Activated B cell treated with CpG ODN at 0.5 μM for 24 hours (primary cell): ENCODE measurements at regions not wholly inside any gene's neighbourhood (a gene's known extent, or its start where the extent isn't known, plus 50 kb on each side); places are given as distances from the start of the nearest gene placed in this dataset.

Experiments
- ATAC-seq: fragments of 200-7000 bp; cut with Tn5 transposase; one replicate; pipeline ENCODE4 v1.10.0; 2021; ENCODE audit warnings: low read depth, mild to moderate bottlenecking, moderate library complexity
- CTCF ChIA-PET: fragments of 350-600 bp; sonication (Branson Sonifier 250); formaldehyde crosslinking; loops from one replicate; lab custom pipeline; 2021; ENCODE audit warnings: antibody characterized with exemption; lab: Charles Lee
- POLR2A ChIA-PET: fragments of 350-600 bp; sonication (Branson Sonifier 250); formaldehyde crosslinking; loops from one replicate; lab custom pipeline; 2021; ENCODE audit warnings: antibody characterized with exemption; lab: Charles Lee
- DNase-seq: peaks from one replicate; pipeline ENCODE4 v3.0.0; 2022
- H3K27ac Mint-ChIP-seq: one replicate; pipeline ENCODE4 v1.8.0; 2020; ENCODE audit warnings: mixed read lengths
- H3K27me3 Mint-ChIP-seq: one replicate; pipeline ENCODE4 v1.8.0; 2021; ENCODE audit warnings: mixed read lengths
- H3K36me3 Mint-ChIP-seq: one replicate; pipeline ENCODE4 v1.8.0; 2021; ENCODE audit warnings: low read depth, mixed read lengths
- H3K4me1 Mint-ChIP-seq: one replicate; pipeline ENCODE4 v1.8.0; 2021; ENCODE audit warnings: mixed read lengths
- H3K4me3 Mint-ChIP-seq: one replicate; pipeline ENCODE4 v1.8.0; 2020; ENCODE audit warnings: mild to moderate bottlenecking, mixed read lengths
- H3K9me3 Mint-ChIP-seq: one replicate; pipeline ENCODE4 v1.8.0; 2020; ENCODE audit warnings: mixed read lengths
- intact Hi-C: fragments of 100-400 bp; cut with micrococcal nuclease; formaldehyde crosslinking; loops from one replicate; pipeline ENCODE4 v1.15.1; 2024
- TF ChIP-seq, protein P1 (sequence below): fragments of 200-600 bp; IDR thresholded peaks from one replicate; pipeline ENCODE4 v1.8.0; 2022; ENCODE audit warnings: antibody characterized with exemption, mild to moderate bottlenecking

DNA sequence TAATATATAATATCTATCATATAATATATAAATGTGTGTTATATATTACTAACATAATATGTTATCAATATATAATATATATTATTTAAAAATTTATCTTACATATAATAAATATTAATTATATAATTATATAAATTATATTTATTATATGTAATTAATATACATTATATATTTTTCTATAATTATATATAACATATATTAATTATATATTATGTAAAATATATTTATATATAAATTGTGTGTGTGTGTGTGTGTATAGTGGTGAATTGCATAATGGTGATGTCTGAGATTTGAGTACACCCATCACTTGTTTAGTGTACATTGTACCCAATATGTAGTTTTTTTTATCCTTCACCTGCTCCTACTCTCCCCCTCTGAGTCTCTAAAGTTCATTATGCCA, 205.9 kb upstream of the KCNG1 start:
- ChIA-PET CTCF (no interaction called here), POLR2A (no interaction called here)
- no peak overlapping the region for H3K4me3 Mint-ChIP-seq
- H3K9me3 Mint-ChIP-seq: peaks cover 3% of the 10 kb centered on the region
- ATAC-seq: no peak
- DNase-seq: no peak
- peaks cover 10% of the 10 kb centered on the region for H3K27me3 Mint-ChIP-seq
- intact Hi-C loops: loop anchor here (10.0 kb wide), 1 partner anchor 396 kb away; no protein-coding TSS in a partner anchor
- TF ChIP-seq, protein P1, sequence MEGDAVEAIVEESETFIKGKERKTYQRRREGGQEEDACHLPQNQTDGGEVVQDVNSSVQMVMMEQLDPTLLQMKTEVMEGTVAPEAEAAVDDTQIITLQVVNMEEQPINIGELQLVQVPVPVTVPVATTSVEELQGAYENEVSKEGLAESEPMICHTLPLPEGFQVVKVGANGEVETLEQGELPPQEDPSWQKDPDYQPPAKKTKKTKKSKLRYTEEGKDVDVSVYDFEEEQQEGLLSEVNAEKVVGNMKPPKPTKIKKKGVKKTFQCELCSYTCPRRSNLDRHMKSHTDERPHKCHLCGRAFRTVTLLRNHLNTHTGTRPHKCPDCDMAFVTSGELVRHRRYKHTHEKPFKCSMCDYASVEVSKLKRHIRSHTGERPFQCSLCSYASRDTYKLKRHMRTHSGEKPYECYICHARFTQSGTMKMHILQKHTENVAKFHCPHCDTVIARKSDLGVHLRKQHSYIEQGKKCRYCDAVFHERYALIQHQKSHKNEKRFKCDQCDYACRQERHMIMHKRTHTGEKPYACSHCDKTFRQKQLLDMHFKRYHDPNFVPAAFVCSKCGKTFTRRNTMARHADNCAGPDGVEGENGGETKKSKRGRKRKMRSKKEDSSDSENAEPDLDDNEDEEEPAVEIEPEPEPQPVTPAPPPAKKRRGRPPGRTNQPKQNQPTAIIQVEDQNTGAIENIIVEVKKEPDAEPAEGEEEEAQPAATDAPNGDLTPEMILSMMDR: no peak
- no peak overlapping the region for H3K27ac Mint-ChIP-seq
- H3K36me3 Mint-ChIP-seq: peaks cover 2% of the 10 kb centered on the region
- no peaks in the 10 kb centered on the region for H3K4me1 Mint-ChIP-seq

DNA sequence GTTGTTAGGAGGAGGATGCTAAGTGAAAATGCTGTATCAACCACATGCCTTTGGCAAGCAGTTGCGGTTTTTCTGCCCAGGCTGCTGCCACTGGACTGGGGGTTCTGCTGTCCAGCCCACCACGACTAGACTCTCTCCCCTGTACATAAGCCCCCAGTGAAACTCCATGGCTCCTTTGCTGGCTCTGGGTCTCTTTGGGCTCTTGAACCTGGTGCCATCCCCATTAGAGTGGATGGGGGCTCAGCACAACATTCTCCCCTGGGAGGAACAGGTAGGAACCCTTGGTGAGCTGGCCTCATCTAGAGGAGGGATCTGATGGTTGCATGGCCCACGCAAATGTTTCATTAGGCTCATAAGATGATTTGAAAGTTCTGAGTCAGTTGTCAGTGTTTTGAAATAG, 204.8 kb upstream of the KCNG1 start:
- ATAC-seq (no peak), DNase-seq (no peak)
- Mint-ChIP-seq H3K4me1 (no peaks in the 10 kb centered on the region), H3K27me3 (peaks cover 11% of the 10 kb centered on the region), H3K27ac (no peak overlapping the region), H3K4me3 (no peak overlapping the region), H3K9me3 (peaks cover 3% of the 10 kb centered on the region), H3K36me3 (peaks cover 2% of the 10 kb centered on the region)
- CTCF ChIA-PET: no interaction called here
- TF ChIP-seq, protein P1: no peak
- POLR2A ChIA-PET: no interaction called here
- intact Hi-C loops: loop anchor here (10.0 kb wide), 1 partner anchor 397 kb away; no protein-coding TSS in a partner anchor

DNA sequence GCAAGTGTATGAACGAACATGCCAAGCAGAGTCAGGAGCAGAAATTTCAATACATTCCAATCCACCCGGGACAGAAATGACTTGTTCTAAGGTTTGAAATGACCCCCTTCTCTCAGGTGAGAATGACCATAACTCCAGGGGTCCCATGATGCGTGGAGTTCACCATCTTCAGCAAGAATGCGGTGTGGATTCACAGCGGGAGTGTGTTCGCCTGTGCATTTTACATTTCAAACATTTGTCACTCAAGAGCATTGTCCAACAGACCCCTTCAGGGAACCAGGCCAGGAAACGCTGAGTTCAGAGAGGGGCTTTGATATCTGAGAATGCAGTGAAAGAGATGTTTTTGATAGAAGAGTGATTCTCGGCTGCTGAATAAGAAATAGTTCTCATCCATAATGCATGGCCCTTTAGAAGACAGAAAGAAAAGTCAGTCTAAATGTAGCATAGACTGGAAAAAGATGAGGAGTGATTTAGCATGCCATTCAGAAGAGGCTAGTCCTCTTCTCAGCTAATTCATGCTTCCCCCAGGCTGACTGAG, 200.3 kb upstream of the KCNG1 start:
- H3K4me3 Mint-ChIP-seq: no peak overlapping the region
- ChIA-PET POLR2A (interaction anchor here (0.7 kb wide), 1 partner anchor 173 kb away, joined by 3 read pairs; no protein-coding TSS in a partner anchor), CTCF (no interaction called here)
- H3K4me1 Mint-ChIP-seq: peaks cover 13% of the 10 kb centered on the region
- H3K27ac Mint-ChIP-seq: no peak overlapping the region
- H3K36me3 Mint-ChIP-seq: peaks cover 2% of the 10 kb centered on the region
- peaks cover 3% of the 10 kb centered on the region for H3K9me3 Mint-ChIP-seq
- H3K27me3 Mint-ChIP-seq: peaks cover 24% of the 10 kb centered on the region
- DNase-seq: no peak
- no peak for ATAC-seq
- intact Hi-C loops: loop anchor here (10.0 kb wide), 1 partner anchor 402 kb away; no protein-coding TSS in a partner anchor
- TF ChIP-seq, protein P1: no peak

DNA sequence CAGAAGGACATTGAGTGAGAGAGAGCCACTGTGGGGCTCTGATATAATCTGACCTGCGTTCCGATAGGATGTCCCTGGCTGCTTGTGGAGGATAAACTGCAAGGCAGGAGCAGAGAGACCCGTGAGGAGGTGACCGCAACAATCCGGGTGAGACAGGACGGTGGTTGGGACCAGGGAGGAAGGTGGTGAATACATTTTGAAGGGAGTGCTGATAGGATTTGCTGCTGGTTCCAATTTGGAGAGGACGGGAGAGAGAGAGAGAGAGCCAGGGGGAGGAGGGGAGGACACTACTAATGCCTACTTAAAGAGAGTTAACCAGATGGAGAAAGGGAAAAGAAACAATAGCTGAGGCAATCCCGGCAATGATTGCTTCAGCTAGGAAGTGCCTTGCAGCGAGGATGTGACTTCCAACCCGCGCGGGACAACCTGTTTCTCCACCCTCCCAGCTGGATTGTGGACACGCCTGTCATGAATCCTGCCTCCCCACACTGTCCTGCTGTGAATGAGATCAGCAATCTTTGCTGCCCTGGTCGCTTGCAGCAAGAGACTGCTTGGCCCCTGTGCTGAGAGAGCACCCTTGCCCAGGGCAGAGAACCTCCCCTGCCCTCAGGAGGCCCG, 199.0 kb upstream of the KCNG1 start:
- ChIA-PET POLR2A (no interaction called here), CTCF (no interaction called here)
- intact Hi-C loops: loop anchor here (10.0 kb wide), 1 partner anchor 403 kb away; no protein-coding TSS in a partner anchor
- H3K4me1 Mint-ChIP-seq: peaks cover 16% of the 10 kb centered on the region
- no peak overlapping the region for H3K4me3 Mint-ChIP-seq
- DNase-seq (no peak), ATAC-seq (no peak)
- H3K9me3 Mint-ChIP-seq: peaks cover 13% of the 10 kb centered on the region
- H3K36me3 Mint-ChIP-seq: peaks cover 2% of the 10 kb centered on the region
- TF ChIP-seq, protein P1: no peak
- peaks cover 24% of the 10 kb centered on the region for H3K27me3 Mint-ChIP-seq
- no peak overlapping the region for H3K27ac Mint-ChIP-seq

DNA sequence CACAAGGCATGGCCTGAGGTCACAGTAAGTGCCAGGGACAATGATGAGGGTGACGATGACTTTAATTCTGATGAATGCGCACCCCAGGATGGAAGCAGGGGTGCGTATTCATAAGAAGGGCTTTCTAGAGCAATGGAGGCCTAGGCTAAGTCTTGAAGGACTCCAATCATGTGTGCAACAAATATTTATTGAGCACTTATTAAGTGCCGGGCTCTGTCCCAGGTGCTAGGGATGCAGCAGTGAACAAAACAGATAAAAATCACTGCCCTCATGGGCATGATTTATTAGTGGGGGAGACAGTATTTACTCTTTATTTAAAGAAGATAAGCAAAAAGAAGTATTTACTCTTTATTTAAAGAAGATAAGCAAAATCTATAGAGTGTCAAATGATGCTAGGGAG, 198.2 kb upstream of the KCNG1 start:
- intact Hi-C loops: loop anchor here (10.0 kb wide), 1 partner anchor 404 kb away; no protein-coding TSS in a partner anchor
- no peak overlapping the region for H3K27ac Mint-ChIP-seq
- peaks cover 18% of the 10 kb centered on the region for H3K4me1 Mint-ChIP-seq
- POLR2A ChIA-PET: no interaction called here
- peaks cover 2% of the 10 kb centered on the region for H3K36me3 Mint-ChIP-seq
- H3K9me3 Mint-ChIP-seq: peaks cover 21% of the 10 kb centered on the region
- H3K27me3 Mint-ChIP-seq: peaks cover 24% of the 10 kb centered on the region
- TF ChIP-seq, protein P1: no peak
- H3K4me3 Mint-ChIP-seq: no peak overlapping the region
- no peak for DNase-seq
- CTCF ChIA-PET: no interaction called here
- ATAC-seq: no peak
